Upper lobe of left lung (tissue), 6 donors: ENCODE measurements at regions not wholly inside any gene's neighbourhood (a gene's known extent, or its start where the extent isn't known, plus 50 kb on each side); places are given as distances from the start of the nearest gene placed in this dataset.
A peak's percentile ranks its signal among the peaks of the same experiment; 100 is the strongest.

Experiments
- ATAC-seq, 2 donors: fragments of 200-7000 bp; cut with Tn5 transposase; one replicate each; pipeline ENCODE4 v1.9.1; 2022; ENCODE audit warnings: mild to moderate bottlenecking in 2 of 2, moderate library complexity in 2 of 2; ENCODE audit not compliant: low FRiP score in 2 of 2
- DNase-seq, 2 donors: peaks; one replicate each; pipeline ENCODE4 v3.0.0-alpha.2; 2019 to 2020
- H3K27ac ChIP-seq, 4 donors: fragments of 200-600 bp; sonication (generic); one replicate each; pipeline ENCODE4 v1.5.1; 2016 to 2019
- H3K27me3 ChIP-seq, 4 donors: fragments of 200-600 bp; sonication (generic); one replicate each; pipeline ENCODE4 v1.5.1; 2017 to 2019
- H3K36me3 ChIP-seq, 4 donors: fragments of 200-600 bp; sonication (generic); one replicate each; pipeline ENCODE4 v1.5.1; 2016 to 2019
- H3K4me1 ChIP-seq, 4 donors: fragments of 200-600 bp; sonication (generic); one replicate each; pipeline ENCODE4 v1.5.1; 2018 to 2019
- H3K4me3 ChIP-seq, 4 donors: fragments of 200-600 bp; sonication (generic); one replicate each; pipeline ENCODE4 v1.5.1; 2017 to 2019; ENCODE audit warnings: mild to moderate bottlenecking in 2 of 4, moderate library complexity in 1 of 4
- H3K9me3 ChIP-seq, 4 donors: fragments of 200-600 bp; sonication (generic); one replicate each; pipeline ENCODE4 v1.5.1; 2018 to 2019
- CTCF ChIP-seq, 6 experiments: fragments of 450-650 bp in 4 of 6; fragments of 200-600 bp in 2 of 6; sonication (generic) in 2 of 6; IDR thresholded peaks; one replicate each; pipeline ENCODE4 v1.5.1; 2016 to 2019; ENCODE audit warnings: antibody characterized with exemption in 6 of 6
- EP300 ChIP-seq, 4 donors: sonication (generic); formaldehyde crosslinking; IDR thresholded peaks; one replicate each; pipeline ENCODE4 v1.5.1; 2017; ENCODE audit warnings: antibody characterized with exemption in 4 of 4, control low read depth in 2 of 4
- POLR2A ChIP-seq, 4 donors: fragments of 450-650 bp; IDR thresholded peaks; one replicate each; pipeline ENCODE4 v1.5.1; 2016 to 2017; ENCODE audit warnings: antibody characterized with exemption in 4 of 4, mild to moderate bottlenecking in 2 of 4
- POLR2AphosphoS5 ChIP-seq, 2 donors: sonication (generic); formaldehyde crosslinking; IDR thresholded peaks; one replicate each; pipeline ENCODE4 v1.5.1; 2017; ENCODE audit warnings: antibody characterized with exemption in 2 of 2
- WGBS, 2 donors: methylation state at CpG; one replicate each; pipeline ENCODE4 v1.1.5; 2017 to 2018; 5-methylcytosine and 5-hydroxymethylcytosine counted together
- donor health status: DM: no; HTN: no; CAD: no; lungs with moderate emphysema.
- donor health status: DM: no; HTN: yes; CAD: no; lungs with severe emphysema.

DNA sequence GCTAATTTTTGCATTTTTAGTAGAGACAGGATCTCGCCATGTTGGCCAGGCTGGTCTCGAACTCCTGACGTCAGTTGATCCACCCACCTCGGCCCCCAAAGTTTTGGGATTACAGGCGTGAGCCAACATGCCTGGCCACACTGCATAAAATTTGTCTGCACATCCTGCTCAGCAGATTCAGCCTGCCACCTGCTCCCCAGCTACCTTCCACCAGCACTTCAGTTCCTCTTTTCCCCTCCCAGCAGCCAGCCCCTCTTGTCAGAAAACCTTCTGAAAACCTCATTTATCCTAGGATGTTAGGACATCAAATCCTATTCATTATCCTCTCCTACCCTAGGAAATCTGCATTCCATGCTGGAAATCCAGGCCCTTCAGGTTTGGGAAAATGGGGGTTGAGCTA, 78.2 kb upstream of the CALM2 start:
- no peak for TF ChIP-seq CTCF (IDR thresholded peaks at IDR 0.05)
- TF ChIP-seq EP300 (IDR thresholded peaks at IDR 0.05) = no peak
- H3K4me1 ChIP-seq = no peaks in the 10 kb centered on the region
- H3K9me3 ChIP-seq = no peaks in the 10 kb centered on the region
- H3K36me3 ChIP-seq = no peaks in the 10 kb centered on the region
- no peak overlapping the region for H3K27ac ChIP-seq
- no peaks in the 10 kb centered on the region for H3K27me3 ChIP-seq
- DNase-seq = no peak
- 60 to 87% methylated on average over 5 of the region's 5 CpGs for WGBS, 2 donors
- no peak for ATAC-seq
- no peak overlapping the region for H3K4me3 ChIP-seq

DNA sequence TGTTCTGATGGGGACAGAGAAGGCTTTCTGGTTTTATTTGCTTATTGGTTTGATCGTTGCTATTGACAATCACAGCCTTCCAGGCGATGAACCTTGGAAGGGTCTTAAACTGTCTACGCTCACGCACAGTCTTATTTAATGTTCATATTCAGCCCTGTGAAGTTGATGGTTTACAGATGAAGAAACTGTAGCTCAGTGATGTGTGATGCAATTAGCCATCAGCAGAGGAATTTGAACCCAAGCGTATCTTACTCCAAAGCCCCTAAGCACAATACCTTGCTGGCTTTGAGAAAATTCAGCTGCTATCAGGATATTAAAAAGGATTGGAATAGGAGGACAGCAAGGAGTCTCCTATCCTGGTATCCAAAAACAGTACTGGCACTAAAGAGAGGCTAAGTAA, 77.1 kb upstream of the CALM2 start:
- Histone ChIP-seq H3K4me1 (no peaks in the 10 kb centered on the region), H3K9me3 (no peaks in the 10 kb centered on the region), H3K4me3 (no peak overlapping the region), H3K27me3 (no peaks in the 10 kb centered on the region), H3K27ac (no peak overlapping the region), H3K36me3 (no peaks in the 10 kb centered on the region)
- ATAC-seq (no peak), DNase-seq (no peak)
- WGBS, 2 donors = 94 to 97% methylated on average over 5 of the region's 5 CpGs
- TF ChIP-seq EP300 (IDR thresholded peaks at IDR 0.05) = no peak
- no peak for TF ChIP-seq CTCF (IDR thresholded peaks at IDR 0.05)
- TF ChIP-seq POLR2A (IDR thresholded peaks at IDR 0.05) = no peak
- no peak for TF ChIP-seq POLR2AphosphoS5 (IDR thresholded peaks at IDR 0.05)

GRCh38 chr2:47251404-47251675, 75.0 kb upstream of the CALM2 start:
- WGBS, 2 donors = 82 to 94% methylated on average over 3 of the region's 3 CpGs
- Histone ChIP-seq H3K9me3 (no peaks in the 10 kb centered on the region), H3K36me3 (no peaks in the 10 kb centered on the region), H3K4me1 (no peaks in the 10 kb centered on the region), H3K27ac (no peak overlapping the region), H3K4me3 (no peak overlapping the region), H3K27me3 (no peaks in the 10 kb centered on the region)
- no peak for DNase-seq
- TF ChIP-seq CTCF (IDR thresholded peaks at IDR 0.05) = no peak
- no peak for TF ChIP-seq POLR2AphosphoS5 (IDR thresholded peaks at IDR 0.05)
- no peak for TF ChIP-seq EP300 (IDR thresholded peaks at IDR 0.05)
- TF ChIP-seq POLR2A (IDR thresholded peaks at IDR 0.05) = no peak
- no peak for ATAC-seq

DNA sequence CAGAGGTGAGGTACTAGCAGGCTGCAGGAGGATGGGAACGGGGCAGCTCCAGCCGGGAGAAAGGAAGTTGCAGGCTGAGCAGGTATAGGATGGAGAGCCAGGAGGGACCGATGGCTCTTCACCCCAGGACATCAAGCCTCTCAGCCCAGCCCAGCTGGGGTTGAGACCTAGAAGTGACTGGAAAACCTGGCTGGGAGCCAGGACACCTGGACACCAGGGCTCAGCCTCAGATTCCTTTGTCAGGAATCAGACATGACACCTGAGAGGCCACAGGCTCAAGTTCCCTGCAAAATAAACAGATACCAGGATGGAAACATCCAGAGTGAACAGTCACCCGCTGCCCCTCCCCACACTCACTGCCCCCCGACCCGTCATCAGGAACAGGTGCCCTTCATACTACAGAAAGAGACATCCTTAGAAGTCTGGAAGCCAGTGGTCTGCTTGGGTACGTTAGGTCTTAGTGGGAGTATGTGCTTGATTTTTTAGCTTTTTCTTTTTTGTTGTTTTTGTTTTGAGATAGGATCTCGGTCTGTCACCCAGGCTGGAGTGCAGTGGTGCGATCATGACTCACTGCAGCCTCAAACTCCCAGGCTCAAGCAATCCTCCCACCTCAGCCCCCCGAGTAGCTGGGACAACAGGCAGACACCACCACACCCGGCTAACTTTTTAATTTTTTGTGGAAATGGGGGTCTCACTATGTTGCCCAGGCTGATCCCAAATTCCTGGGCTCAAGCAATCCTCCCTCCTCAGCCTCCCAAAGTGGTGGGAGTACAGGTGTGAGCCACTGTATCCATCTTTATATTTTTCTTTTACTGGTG, 74.5 kb upstream of the CALM2 start:
- H3K27ac ChIP-seq = no peak overlapping the region
- H3K27me3 ChIP-seq = no peaks in the 10 kb centered on the region
- TF ChIP-seq EP300 (IDR thresholded peaks at IDR 0.05) (no peak), POLR2A (IDR thresholded peaks at IDR 0.05) (no peak), POLR2AphosphoS5 (IDR thresholded peaks at IDR 0.05) (no peak), CTCF (IDR thresholded peaks at IDR 0.05) (no peak)
- H3K4me1 ChIP-seq = no peaks in the 10 kb centered on the region
- no peak overlapping the region for H3K4me3 ChIP-seq
- H3K36me3 ChIP-seq = no peaks in the 10 kb centered on the region
- H3K9me3 ChIP-seq = no peaks in the 10 kb centered on the region
- ATAC-seq = peak in 1 of 2 donors; percentile 23
- WGBS, 2 donors = 78 to 90% methylated on average over 11 of the region's 11 CpGs
- no peak for DNase-seq

DNA sequence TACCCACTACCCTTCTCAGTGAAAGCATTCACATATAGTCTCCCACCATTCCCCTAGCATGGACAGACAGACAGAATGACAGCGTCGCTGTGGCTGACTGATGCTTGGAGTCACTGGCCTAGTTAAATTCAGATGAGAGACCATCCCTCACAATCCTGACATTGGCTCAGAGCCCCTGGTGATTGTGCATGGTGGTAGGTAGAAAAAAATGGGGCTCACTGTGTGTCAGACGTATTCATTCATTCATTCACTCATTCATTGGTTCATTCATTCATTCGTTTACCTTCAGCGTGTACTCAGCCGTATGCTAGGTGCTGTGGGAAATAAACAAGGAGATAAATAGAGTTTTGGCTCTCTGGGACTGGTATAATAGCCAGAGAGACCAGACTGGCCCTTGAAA, 73.6 kb upstream of the CALM2 start:
- Histone ChIP-seq H3K9me3 (no peaks in the 10 kb centered on the region), H3K36me3 (no peaks in the 10 kb centered on the region), H3K4me1 (no peaks in the 10 kb centered on the region), H3K27me3 (no peaks in the 10 kb centered on the region), H3K4me3 (no peak overlapping the region), H3K27ac (no peak overlapping the region)
- no peak for ATAC-seq
- 92 to 97% methylated on average over 6 of the region's 6 CpGs for WGBS, 2 donors
- TF ChIP-seq EP300 (IDR thresholded peaks at IDR 0.05) (no peak), POLR2A (IDR thresholded peaks at IDR 0.05) (no peak), POLR2AphosphoS5 (IDR thresholded peaks at IDR 0.05) (no peak), CTCF (IDR thresholded peaks at IDR 0.05) (no peak)
- DNase-seq = no peak
